Cardiac fibroblast (primary cell): ENCODE measurements at regions not wholly inside any gene's neighbourhood (a gene's known extent, or its start where the extent isn't known, plus 50 kb on each side); places are given as distances from the start of the nearest gene placed in this dataset.

Experiments
- DNase-seq, 2 donors: peaks; one replicate each; pipeline versions ENCODE4 v3.0.0 to v3.0.0-alpha.2; 2010; ENCODE audit warnings: low read depth in 2 of 2
- H3K4me3 ChIP-seq, 2 donors: replicated peaks in 1 of 2; 1 replicate in 1 of 2; 2 replicates in 1 of 2; pipeline ENCODE4 v1.5.1; 2011; ENCODE audit warnings: low read depth in 2 of 2, low read length in 2 of 2, mild to moderate bottlenecking in 2 of 2, moderate library complexity in 1 of 2
- TF ChIP-seq, protein P1 (sequence below): IDR thresholded peaks from one replicate; pipeline ENCODE4 v1.5.1; 2011; ENCODE audit warnings: low read depth, mild to moderate bottlenecking, low read length, inconsistent platforms

DNA sequence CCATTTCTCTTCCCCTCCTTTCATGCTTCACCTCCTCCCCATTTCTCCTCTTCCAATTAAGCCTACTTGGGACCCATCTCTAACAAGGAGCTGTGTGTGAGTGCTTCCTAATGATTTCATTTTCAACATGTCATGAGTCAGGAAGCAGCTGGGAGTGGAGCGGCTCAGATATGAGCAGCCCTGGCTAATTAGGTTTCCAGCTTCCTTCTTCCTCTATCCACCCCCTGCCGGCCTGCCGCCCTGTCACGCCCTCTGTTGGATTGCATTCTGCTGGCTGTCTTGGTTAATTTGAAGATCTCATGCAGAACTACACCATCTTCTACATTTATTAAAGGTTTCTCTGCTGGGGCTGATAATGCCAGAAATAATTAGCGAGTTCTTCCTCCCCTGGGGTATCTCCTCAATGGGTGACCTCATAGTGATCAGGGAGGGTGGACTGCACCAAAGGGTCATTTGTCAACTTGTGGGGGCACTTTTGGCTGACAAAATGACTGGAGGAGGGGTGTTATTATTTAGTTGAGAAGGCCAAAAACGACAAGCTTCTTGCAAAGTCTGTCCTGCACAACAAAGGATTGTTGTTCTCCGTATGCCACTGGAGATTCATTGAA is 300.9 kb upstream of the SRRM4 start:
- DNase-seq, result no peak
- TF ChIP-seq, protein P1, sequence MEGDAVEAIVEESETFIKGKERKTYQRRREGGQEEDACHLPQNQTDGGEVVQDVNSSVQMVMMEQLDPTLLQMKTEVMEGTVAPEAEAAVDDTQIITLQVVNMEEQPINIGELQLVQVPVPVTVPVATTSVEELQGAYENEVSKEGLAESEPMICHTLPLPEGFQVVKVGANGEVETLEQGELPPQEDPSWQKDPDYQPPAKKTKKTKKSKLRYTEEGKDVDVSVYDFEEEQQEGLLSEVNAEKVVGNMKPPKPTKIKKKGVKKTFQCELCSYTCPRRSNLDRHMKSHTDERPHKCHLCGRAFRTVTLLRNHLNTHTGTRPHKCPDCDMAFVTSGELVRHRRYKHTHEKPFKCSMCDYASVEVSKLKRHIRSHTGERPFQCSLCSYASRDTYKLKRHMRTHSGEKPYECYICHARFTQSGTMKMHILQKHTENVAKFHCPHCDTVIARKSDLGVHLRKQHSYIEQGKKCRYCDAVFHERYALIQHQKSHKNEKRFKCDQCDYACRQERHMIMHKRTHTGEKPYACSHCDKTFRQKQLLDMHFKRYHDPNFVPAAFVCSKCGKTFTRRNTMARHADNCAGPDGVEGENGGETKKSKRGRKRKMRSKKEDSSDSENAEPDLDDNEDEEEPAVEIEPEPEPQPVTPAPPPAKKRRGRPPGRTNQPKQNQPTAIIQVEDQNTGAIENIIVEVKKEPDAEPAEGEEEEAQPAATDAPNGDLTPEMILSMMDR, result no peak
- no peak overlapping the region for H3K4me3 ChIP-seq

DNA sequence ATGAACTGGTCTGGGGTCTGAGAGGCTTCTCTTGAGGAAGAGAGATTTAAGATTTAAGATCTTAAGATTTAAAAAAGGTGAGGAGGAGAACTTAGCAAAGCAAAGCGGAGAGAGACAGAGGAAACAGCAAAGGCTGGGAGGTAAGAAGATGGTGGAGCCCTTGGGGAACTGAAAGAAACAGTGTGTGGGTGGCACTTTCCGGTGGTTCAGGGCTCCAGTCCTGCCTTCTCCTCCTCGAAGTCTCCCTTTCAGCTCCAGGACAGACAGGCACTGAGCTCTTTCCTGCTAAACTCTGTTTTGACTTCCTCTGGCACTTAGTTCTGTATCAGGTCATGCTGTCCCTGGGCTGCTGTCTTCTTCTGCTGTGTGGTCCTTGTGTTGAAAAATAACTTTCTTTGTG is 298.7 kb upstream of the SRRM4 start:
- no peak overlapping the region for H3K4me3 ChIP-seq
- DNase-seq, result no peak
- TF ChIP-seq, protein P1, result no peak

DNA sequence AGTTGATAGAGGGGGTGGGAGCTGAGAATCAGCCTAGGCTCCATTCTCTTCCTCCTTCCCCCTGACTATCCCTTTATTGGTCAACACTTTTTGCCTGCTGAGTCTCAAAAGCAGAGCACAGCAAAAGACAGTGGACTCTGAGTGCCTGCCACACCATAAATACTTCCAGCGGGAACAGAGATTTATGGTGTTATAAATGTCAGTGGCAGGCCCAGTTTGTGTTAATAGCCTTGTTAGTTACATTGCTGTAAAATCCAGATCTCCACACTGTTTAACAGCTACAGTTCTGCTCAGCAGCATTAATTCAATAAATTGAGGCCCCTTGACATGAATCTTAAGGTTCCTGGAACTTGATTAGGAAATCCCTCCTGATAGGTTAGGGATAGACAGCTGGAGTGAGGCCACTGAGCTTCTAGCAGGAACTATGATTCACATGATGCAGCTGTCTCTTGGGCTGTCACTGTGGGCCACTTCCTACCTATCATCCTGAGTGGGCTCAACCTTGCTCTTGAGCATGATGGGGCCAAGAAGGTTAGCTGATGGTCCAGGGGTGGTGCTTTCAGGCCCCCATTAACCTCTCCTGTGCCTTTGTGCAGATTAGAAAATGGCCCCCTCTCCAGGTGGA is 295.2 kb upstream of the SRRM4 start:
- TF ChIP-seq, protein P1, result no peak
- no peak overlapping the region for H3K4me3 ChIP-seq
- DNase-seq, result no peak

DNA sequence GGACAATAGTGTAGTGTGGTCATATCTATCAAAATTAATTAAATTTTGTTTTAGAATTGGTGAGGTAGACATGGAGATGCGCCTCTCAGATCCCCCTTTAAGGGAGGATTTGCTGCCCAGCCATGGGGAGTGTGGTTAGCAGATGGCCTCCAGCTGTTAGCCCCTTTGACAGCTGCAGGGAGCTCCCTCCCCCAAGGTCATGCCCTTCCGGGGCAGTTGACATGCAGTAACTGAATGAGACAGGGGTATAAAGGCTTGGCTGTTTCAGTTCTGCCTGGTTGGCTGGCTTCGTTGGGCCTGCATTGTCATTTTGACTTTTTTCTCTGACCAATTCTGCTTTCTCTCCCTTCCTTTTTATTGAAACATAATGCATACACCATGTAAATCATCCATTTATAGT is 291.5 kb upstream of the SRRM4 start:
- no peak overlapping the region for H3K4me3 ChIP-seq
- DNase-seq, result no peak
- TF ChIP-seq, protein P1, result no peak

DNA sequence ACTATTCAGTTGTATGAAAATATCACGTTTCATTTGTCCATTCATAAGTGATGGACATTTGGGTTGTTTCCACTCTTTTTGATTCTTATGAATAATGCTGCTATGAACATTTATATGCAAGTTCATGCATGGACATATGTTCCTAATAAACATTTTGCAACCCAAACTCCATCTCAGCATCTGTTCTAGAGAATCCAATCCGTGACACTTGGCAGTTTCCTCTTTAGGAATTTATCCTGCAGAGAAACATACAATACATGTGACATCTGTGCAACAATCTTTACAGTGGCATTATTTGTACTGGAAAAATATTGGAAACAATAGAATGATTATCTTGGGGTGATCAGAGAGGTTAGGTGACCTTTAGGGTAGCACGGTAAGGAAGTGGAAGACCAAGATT is 290.8 kb upstream of the SRRM4 start:
- TF ChIP-seq, protein P1, result no peak
- DNase-seq, result no peak
- H3K4me3 ChIP-seq, result no peak overlapping the region

DNA sequence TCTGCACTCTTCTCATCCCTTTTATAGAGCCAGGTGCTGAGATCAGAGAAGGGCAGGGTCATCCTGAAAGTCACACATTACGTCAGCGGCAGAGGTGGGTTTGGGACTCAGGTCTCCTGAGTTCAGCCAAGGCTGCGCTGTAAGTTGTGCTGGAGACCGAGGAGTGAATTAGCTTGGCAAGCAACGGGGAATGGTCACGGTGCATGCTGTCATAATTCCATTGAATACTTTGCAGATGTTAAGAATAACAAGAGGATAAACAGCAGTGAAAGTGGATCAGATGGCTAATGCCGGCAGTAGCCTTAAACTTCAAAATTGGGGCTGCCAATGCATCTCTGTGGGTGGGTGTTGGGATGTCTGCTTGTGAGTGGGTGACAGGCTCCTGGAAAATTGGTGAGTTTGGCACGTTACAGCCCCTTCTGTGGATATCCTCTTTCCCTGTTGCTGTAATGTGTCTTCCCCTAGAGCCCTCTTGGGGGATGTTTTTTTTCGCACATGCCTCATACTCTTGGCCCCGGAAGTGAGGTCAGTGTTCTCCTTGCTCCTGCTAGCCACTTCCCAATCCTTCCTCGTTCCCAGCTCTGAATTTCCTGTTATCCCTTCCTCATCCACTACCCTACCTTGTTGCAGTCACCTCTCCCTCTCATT is 287.1 kb upstream of the SRRM4 start:
- TF ChIP-seq, protein P1, result no peak
- DNase-seq, result no peak

More for the DNA sequence above, 287.1 kb upstream of the SRRM4 start:
- no peak overlapping the region for H3K4me3 ChIP-seq
